Body of pancreas (tissue), 4 donors: ENCODE measurements at regions not wholly inside any gene's neighbourhood (a gene's known extent, or its start where the extent isn't known, plus 50 kb on each side); places are given as distances from the start of the nearest gene placed in this dataset. TPM values are rescaled to one million over a fixed set of nuclear protein-coding genes. Genes with fewer than 3 reads are reported as not detected.

ENCODE experiments used
- ATAC-seq: fragments of 150-250 bp; one replicate; pipeline ENCODE4 v1.9.1; 2016
- DNase-seq, 4 donors: peaks; one replicate each; pipeline ENCODE4 v3.0.0-alpha.2; 2019
- H3K27ac ChIP-seq, 4 donors: fragments of 200-600 bp; sonication (generic); 1 replicate in 3 of 4; 2 replicates in 1 of 4; pipeline versions ENCODE4 v1.5.1 to v1.6.1; 2016 to 2019; ENCODE audit warnings: mild to moderate bottlenecking in 1 of 4, mixed read lengths in 1 of 4, moderate library complexity in 1 of 4
- H3K27me3 ChIP-seq, 2 donors: fragments of 200-600 bp; sonication (generic); one replicate each; pipeline ENCODE4 v1.6.0; 2016; ENCODE audit warnings: mild to moderate bottlenecking in 1 of 2
- H3K36me3 ChIP-seq, 2 donors: fragments of 200-600 bp; sonication (generic); replicated peaks in 1 of 2; 2 replicates each; pipeline ENCODE4 v1.5.1; 2016; ENCODE audit warnings: low read depth in 2 of 2; ENCODE audit not compliant: insufficient read depth in 1 of 2
- H3K4me1 ChIP-seq: fragments of 200-600 bp; sonication (generic); one replicate; pipeline ENCODE4 v1.6.0; 2016
- H3K4me3 ChIP-seq, 2 donors: fragments of 200-600 bp; sonication (generic); 1 replicate in 1 of 2; 2 replicates in 1 of 2; pipeline ENCODE4 v1.5.1; 2016 to 2019
- H3K9me3 ChIP-seq, 3 donors: fragments of 200-600 bp; sonication (generic); 1 replicate in 2 of 3; 2 replicates in 1 of 3; pipeline ENCODE4 v1.5.1; 2016
- CTCF ChIP-seq, 7 experiments: fragments of 450-650 bp in 4 of 7; fragments of 200-600 bp in 3 of 7; sonication (generic) in 3 of 7; IDR thresholded peaks; one replicate each; pipeline ENCODE4 v1.5.1; 2016 to 2019; ENCODE audit warnings: antibody characterized with exemption in 7 of 7
- POLR2A ChIP-seq, 3 donors: fragments of 450-650 bp; IDR thresholded peaks; one replicate each; pipeline ENCODE4 v1.6.1; 2016; ENCODE audit warnings: antibody characterized with exemption in 3 of 3, mild to moderate bottlenecking in 2 of 3
- WGBS, 2 donors: methylation state at CpG; one replicate each; pipeline ENCODE4 v1.1.5; 2017; 5-methylcytosine and 5-hydroxymethylcytosine counted together
- intact Hi-C: fragments of 100-400 bp; cut with DNase I; formaldehyde crosslinking; loops from one replicate; pipeline ENCODE4 v1.15.1; 2023
- small RNA-seq: library from RNA; depleted of rRNA; stranded (forward); fragments of <200 nt; gene quantifications from one replicate; pipeline ENCODE3, GENCODE V24; 2016

GRCh38 chr6:1554141-1554475 lies 55.6 kb upstream of the FOXC1 start:
- no peak for DNase-seq
- WGBS, 2 donors = 71 to 75% methylated on average over 6 to 8 of the region's 8 CpGs

DNA sequence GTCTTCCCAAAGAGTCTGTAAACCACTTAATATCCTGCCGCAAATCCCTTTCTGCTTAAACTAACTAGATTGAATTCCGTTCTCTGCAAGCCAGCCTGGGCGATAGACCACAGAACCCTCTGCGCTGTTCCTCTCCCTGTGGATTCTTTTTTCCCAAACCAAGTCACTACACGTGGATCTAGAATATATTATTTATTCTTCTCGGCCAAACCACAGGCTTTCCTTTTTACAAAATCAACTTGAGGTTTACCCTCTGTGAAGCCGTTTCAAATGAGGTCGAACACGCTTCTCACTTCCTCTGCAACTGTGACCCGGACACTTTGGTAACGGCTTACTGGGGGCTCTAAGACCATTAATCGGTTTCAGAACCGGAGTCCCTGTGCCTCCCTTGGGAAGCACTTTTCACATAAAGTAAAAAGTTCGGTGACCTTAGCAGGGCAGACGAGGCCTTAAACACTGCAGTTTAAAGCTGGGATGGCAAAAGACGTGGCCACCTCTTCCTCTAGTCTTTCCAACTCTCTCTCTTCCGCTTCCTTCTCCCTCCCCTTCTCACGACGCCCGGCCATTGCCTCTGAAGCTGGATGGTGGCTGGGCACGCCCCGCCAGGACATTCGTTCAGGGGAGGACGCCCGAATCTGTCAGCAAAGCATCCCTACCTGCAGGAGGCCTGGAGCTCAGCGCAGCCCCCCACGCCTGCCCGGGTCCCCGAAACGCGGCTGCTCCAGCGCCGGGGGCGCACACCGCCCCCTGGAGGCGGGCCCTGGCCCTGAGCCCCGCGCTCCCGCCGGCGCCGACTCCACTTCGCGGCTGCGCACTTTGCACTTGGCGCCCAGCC lies 55.0 kb upstream of the FOXC1 start:
- Histone ChIP-seq H3K27ac (peak overlapping the region in 1 of 4 donors; percentile 10), H3K9me3 (no peaks in the 10 kb centered on the region), H3K36me3 (no peaks in the 10 kb centered on the region), H3K4me1 (no peaks in the 10 kb centered on the region), H3K27me3 (no peaks in the 10 kb centered on the region), H3K4me3 (peak overlapping the region in 1 of 2 donors; percentile 11)
- peak in 1 of 3 donors; percentile 35 for TF ChIP-seq POLR2A (IDR thresholded peaks at IDR 0.05)
- peak; percentile 10 to 66 (median 46) for TF ChIP-seq CTCF (IDR thresholded peaks at IDR 0.05)
- intact Hi-C loops = no loop called here
- peak; percentile 42 to 68 (median 50) for DNase-seq
- 22 to 23% methylated on average over 46 of the region's 46 CpGs for WGBS, 2 donors
- ATAC-seq = peak; percentile 72

More at GRCh38 chr6:1554141-1554475, 55.6 kb upstream of the FOXC1 start:
- Histone ChIP-seq H3K4me3 (no peak overlapping the region), H3K9me3 (no peaks in the 10 kb centered on the region), H3K36me3 (no peaks in the 10 kb centered on the region), H3K27me3 (no peaks in the 10 kb centered on the region), H3K27ac (no peak overlapping the region), H3K4me1 (no peaks in the 10 kb centered on the region)
- no peak for ATAC-seq
- TF ChIP-seq CTCF (IDR thresholded peaks at IDR 0.05) (no peak), POLR2A (IDR thresholded peaks at IDR 0.05) (no peak)
- intact Hi-C loops = no loop called here

DNA sequence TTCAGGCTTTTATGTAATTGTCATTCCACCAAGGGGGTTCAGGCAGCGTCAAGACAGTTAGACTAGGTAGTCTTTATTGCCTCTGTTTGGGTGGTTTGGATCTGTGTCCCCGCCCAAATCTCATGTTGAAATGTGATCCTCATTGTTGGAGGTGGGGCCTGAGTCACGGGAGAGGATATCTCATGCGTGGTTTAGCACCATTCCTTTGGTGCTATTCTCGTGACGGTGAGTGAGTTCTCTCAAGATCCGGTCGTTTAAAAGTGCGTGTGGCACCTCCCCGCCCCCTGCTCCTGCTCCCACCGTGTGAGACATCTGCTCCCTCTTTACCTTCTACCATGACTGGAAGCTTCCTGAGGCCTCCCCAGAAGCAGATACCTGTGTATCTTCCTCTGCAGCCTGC lies 51.3 kb upstream of the FOXC1 start:
- no peaks in the 10 kb centered on the region for H3K9me3 ChIP-seq
- H3K4me1 ChIP-seq = no peaks in the 10 kb centered on the region
- H3K27ac ChIP-seq = no peak overlapping the region
- intact Hi-C loops = no loop called here
- no peak for ATAC-seq
- DNase-seq = no peak
- no peak overlapping the region for H3K4me3 ChIP-seq
- TF ChIP-seq CTCF (IDR thresholded peaks at IDR 0.05) (no peak), POLR2A (IDR thresholded peaks at IDR 0.05) (no peak)
- no peaks in the 10 kb centered on the region for H3K27me3 ChIP-seq
- 76 to 82% methylated on average over 11 of the region's 11 CpGs for WGBS, 2 donors
- H3K36me3 ChIP-seq = no peaks in the 10 kb centered on the region

Small RNA genes lying in the stretch of these regions (small RNA-seq; reads per million reads assigned to genes)
- not detected for gene RN7SL352P
